Hematopoietic multipotent progenitor cell (in vitro differentiated cells): ENCODE measurements at regions not wholly inside any gene's neighbourhood (a gene's known extent, or its start where the extent isn't known, plus 50 kb on each side); places are given as distances from the start of the nearest gene placed in this dataset.

ENCODE experiments used
- DNase-seq, 3 donors: peaks; one replicate each; pipeline ENCODE4 v3.0.0-alpha.2; 2011 to 2015; ENCODE audit warnings: low read depth in 2 of 3, low spot score in 2 of 3

DNA sequence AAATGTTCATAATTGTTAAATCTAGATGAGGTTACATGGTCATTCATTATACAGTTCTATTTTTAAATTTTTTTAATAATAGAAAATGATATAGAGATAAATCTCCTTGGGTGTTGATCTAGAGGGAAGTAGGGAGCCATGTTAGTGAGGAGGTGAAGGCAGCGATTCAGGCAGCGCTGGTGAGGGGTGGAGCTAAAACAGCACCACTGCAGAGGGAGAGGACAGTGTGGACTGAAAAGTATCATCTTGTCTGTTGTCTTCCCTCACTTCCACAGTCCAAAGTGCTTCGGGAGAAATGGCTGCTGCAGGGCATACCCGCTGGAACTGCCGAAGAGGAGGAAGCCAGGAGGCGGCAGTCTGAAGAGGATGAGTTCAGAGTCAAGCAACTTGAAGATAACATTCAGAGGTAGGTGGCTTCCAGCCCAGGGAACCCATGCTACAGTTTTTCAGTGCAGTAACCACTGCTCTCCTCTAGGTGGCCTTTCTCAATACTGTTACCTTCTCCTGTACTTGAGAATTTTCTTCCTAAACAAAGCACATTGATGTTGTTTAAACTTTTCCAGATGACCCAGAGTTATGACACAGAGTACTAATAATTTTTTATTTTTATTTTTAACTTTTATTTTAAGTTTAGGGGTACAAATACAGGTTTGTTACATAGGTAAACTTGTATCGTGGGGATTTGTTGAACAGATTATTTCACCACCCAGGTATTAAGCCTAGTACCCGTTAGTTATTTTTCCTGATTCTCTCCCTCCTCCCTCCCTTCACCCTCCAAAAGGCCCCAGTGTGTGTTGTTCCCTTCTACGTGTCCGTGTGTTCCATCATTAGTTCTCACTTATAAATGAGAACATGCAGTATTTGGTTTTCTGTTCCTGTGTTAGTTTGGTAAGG is 100.5 kb downstream of the PALM2AKAP2 start:
- DNase-seq, result peak in 1 of 3 donors; percentile 18

DNA sequence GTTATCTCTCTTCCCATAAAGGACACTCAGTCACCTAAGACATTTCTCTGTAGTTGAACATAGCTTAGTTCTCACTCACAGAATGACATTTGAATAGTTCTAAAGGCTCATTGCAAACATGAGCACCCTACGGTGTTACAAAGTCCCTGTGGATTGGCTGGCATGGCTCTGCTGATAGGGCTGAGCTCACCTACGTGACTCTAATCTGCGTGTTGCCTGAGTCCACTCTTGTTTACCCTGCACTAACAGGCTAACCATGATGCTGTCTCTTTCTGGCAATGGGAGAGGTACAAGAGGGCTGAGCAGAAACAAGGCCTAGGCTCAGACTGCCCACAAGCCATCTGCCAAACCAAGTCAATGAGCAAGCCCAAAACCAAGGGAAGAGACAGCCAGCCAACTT is 103.6 kb downstream of the PALM2AKAP2 start:
- no peak for DNase-seq

GRCh38 chr9:109886041-109886440 is 106.0 kb downstream of the PALM2AKAP2 start:
- DNase-seq, result no peak

GRCh38 chr9:109886617-109887016 is 106.6 kb downstream of the PALM2AKAP2 start:
- DNase-seq, result no peak

DNA sequence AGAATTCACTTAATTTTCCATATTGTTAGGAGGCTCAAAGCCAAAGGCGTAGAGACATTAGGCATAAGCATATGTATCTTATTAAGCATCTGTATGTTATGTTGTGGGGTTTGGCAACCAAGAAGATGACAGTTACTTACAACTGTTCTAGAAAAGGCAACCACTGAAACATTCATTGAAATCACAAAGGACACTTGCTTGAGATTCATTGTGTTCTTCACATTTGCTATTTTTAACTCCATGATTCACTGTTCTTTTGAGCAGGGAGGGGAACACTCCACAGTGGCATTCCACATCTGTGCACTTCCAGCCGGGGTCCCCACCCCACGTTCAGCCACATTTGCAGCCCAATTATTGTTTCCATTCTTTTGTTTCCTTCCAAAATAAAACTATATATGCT is 107.1 kb downstream of the PALM2AKAP2 start:
- DNase-seq, result no peak

- no peak for DNase-seq
Measured at GRCh38 chr9:109888695-109889094, 108.7 kb downstream of the PALM2AKAP2 start.

GRCh38 chr9:109889456-109889855 is 109.5 kb downstream of the PALM2AKAP2 start:
- no peak for DNase-seq

GRCh38 chr9:109893241-109893640 is 113.2 kb downstream of the PALM2AKAP2 start:
- no peak for DNase-seq

GRCh38 chr9:109894473-109894872 is 114.5 kb downstream of the PALM2AKAP2 start:
- DNase-seq, result no peak

DNA sequence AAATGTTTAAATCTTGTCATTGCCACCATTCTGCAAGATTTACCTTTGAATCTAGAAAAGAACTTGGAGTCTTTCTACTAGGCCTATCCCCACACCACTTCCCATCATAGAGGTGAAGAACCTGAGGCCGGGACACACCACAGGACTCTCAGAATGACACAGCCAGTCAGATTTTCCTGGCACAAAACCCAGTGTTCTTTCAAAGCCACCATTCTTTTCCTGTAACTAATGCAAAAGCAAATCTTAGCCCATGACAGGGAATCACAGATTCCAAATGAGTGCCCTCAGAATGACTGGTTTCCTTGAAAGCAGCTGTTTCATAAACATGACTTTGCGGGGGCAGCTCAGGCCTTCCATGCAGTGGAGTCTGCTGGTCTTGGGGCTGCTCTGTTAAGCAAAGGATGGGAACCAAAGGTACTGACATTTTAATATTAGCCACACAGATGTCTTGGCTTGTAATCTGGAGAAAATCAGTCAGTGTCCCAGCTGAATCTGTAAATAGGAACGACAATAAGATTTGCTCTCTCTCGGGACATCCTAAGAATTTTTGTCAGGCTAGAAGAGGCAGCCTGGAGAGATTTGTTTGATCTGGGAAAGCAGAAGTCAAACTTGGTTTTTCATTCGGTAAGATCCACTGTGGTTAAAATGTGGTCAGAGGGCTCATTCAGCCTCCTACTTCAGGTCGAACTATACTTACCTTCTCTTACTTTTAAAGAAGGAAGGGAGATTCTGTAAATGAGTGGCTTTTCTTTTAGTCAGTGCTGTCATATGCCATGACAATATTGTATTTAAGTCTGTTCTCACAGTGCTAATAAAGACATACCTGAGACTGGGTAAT is 115.1 kb downstream of the PALM2AKAP2 start:
- DNase-seq, result peak in 2 of 3 donors; percentile 31 to 64

DNA sequence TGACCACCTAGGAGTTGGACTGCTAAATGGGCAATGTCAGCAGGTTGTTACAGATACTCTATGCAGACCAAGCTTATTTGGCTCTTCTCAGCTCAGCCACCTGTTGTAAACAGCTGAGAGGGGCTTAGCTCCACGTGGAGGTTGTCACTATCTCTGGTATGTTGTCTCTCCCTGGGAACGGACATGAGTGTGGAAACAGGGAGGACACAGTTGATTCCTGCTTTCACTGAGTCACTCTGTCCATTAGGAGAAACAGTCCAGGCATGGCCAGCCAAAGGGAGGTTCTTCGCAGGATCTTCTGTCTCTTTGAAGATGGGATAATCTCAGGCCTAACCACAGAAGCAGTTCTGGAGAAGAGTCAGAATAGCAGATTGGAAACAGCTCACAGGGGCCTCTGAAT is 121.2 kb downstream of the PALM2AKAP2 start:
- no peak for DNase-seq

DNA sequence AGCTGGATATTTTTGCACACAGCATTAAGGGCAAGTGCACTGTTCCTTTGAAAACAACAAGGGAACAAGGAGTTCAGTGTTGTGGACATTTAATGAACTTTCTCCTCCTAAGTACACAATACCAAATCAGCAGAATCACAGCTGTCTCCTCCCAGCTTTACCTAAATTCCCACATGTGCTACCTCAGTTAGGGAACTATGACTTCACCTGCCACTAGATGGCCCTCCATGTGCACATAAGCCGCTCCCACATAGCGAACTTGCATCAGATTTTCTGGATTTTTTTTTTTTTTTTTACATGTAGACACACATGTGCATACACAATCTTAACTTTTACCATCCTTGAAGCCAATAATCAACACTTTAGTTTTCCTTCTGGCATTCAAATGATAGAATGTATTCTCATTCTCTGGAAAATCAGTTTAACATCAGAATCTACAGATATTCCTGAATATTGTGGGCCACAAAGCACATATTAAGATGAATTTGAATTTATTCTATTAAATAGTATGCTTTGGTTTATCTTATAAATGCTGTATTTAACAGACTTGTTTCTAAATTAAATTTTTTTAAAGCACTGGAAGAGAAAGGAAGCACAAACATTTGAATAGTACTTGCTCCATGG is 123.6 kb downstream of the PALM2AKAP2 start:
- DNase-seq, result peak; percentile 16 to 72 (median 54)

DNA sequence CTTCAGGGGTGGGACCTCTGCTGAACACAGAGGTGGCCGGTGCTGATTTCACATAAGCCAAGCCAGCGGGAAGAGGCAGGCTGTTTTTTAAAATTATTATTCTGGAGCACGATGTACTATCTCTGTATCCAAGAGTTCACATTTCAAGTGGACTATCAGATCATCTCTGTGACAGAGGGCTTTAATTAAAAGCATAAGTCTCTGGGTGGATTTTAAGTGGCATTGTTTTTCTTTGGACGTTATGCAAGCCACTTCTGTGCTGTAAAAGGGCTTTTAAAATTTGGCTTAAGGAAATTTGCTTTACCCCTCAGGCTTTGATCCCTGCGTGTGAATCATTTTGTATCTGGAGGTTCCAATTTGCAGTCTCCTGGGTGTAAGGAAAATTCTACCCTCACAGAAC is 124.7 kb downstream of the PALM2AKAP2 start:
- no peak for DNase-seq

DNA sequence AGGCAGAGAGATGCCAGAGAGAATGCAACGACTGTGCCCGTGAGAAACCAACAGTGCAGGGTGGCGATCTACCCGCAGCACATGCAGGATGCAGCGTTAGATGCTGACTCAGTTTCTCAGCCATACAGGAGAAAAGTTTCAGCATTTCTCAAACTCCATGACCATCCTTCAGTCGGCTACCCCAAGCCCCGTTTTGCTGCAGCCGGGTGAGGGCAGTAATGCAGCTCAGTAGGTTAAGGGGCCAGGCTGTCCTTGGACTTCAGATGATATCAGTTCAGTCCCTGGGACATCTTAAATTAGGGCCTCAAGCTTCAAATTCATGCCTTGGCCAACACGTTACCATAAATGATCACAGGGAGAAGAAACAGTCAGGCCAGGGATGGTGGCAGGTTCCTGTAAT is 125.5 kb downstream of the PALM2AKAP2 start:
- no peak for DNase-seq

- DNase-seq, result no peak
Measured at GRCh38 chr9:109906766-109907382, 126.9 kb downstream of the PALM2AKAP2 start.

DNA sequence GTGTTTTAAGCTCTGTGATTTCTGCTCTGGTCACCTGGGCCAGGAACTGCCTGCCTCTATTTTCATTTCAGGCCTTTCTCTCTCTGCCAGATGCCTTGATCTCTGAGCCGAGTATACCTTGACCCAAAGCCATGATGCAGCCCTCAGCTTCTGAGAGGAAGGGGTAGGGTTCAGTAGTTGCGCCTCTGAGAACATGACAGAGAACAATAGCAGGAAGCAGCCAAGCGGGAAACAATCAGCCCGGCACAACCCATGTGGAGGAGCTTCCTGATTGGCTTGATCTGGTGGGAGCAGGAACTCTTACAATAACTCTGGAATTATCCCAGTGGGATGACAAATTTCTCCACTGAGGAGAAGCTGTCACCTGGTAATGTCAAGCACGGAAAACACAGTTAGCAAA is 127.4 kb downstream of the PALM2AKAP2 start:
- no peak for DNase-seq

GRCh38 chr9:109907810-109908458 is 127.9 kb downstream of the PALM2AKAP2 start:
- DNase-seq, result no peak

DNA sequence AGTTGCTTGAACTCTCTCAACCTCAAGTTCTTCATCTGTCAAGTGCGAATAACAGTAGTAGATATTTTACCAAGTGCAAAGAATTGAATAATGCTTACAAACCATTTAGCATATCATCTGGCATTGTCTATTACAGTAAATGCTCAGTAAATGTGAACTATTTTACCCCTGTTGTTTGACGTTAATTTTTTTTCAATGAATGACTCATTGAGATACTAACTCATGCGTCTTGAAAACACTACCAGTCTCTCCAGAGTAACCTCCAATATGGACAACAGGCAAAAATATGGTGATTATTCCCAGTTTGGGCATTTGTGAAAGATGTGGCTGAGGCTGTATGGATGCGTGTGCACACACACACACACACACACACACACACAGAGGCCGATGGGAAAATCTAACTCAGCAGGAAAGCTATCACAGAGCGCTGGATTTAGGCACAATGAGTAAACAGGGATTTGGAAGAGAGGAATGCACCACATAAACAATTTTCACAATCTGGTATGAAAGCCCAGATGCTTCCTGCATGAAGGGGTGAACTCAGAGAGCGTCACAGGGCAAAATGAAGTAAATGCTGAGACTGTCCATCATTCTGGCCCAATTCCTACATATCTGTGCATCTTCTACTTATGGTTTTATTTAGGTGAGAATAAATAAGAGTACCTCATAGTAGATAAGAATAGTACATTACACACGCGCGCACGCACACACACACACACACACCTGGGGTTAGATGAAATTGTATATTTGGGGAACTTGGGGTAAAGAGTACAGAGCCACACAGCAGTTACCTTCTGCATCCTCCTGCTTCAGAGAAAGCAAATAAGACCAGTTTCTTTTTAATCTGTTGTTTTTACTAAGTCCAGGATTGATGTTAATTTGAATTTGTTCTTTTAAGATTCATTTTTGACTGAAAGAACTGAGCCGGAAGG is 128.7 kb downstream of the PALM2AKAP2 start:
- no peak for DNase-seq
